ENCODE measurements at regions not wholly inside any gene's neighbourhood (a gene's known extent, or its start where the extent isn't known, plus 50 kb on each side); places are given as distances from the start of the nearest gene placed in this dataset.

DNA sequence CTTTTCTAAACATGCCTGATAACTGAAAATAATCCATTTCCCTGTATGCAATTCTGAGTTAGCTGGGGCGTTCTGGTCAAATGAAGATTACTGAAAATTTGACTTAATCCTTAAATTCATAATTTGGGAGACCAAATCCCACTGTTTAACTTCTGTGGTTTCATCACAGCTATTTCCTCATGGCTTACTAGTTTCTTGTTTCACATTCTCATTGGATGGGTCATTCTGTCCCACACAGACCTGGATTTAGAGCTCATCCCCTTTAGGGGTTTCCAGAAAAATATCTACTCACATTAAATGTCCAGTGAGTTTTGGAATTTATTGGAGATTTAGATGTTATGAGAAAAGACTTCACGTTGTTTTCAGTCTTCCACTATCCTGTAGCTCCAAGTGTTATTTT, 709.3 kb upstream of the KLHL1 start:
- 75 to 77% methylated on average over 2 of the region's 2 CpGs for WGBS, 2 donors (ENCODE audit: low coverage in 1 of 2)
- Histone ChIP-seq H3K36me3 (no peaks in the 10 kb centered on the region), H3K4me3 (no peak overlapping the region), H3K4me1 (no peaks in the 10 kb centered on the region), H3K9me3 (no peaks in the 10 kb centered on the region), H3K27me3 (no peaks in the 10 kb centered on the region), H3K27ac (no peak overlapping the region)
- DNase-seq, result no peak
- intact Hi-C loops (cut with DNase I; ENCODE audit: low total_unique reads) (no loop called here), in situ Hi-C loops (cut with MboI; ENCODE audit: low pct_ligation_motif_present in 1 of 4, low pct_unique_long_range_greater_than_20kb in 1 of 4, low sequenced_read_pairs in 3 of 4) (no loop called here)
- no peak for TF ChIP-seq POLR2AphosphoS5 (IDR thresholded peaks at IDR 0.05)
- no peak for TF ChIP-seq EP300 (IDR thresholded peaks at IDR 0.05; ENCODE audit: low read depth)

DNA sequence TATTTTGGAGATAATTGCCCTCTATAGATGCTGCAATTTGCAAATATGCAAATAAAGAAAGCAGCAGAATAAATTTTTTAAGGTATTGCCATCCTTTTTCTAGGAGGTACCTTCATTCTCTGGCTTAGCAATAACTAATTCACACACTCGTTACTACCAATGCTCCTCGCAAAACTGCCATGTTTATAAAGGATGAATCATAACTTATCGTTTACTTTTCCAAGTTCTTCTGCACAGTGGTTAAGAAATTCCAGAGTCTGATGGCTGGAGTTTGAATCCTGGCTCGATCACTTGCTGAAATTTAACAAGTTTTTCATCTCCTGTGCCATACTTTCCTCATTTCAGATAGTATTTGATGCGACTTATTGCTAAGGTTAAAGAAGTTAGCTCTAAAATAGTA, 708.6 kb upstream of the KLHL1 start:
- no peak for DNase-seq
- Histone ChIP-seq H3K27ac (no peak overlapping the region), H3K27me3 (no peaks in the 10 kb centered on the region), H3K36me3 (no peaks in the 10 kb centered on the region), H3K4me1 (no peaks in the 10 kb centered on the region), H3K9me3 (no peaks in the 10 kb centered on the region), H3K4me3 (no peak overlapping the region)
- intact Hi-C loops (cut with DNase I; ENCODE audit: low total_unique reads), result loop anchor here (1.0 kb wide), 1 partner anchor 7 kb away; no protein-coding TSS in a partner anchor
- WGBS, 2 donors (ENCODE audit: low coverage in 1 of 2), result 31 to 42% methylated on average over 5 of the region's 5 CpGs
- TF ChIP-seq, protein P1, sequence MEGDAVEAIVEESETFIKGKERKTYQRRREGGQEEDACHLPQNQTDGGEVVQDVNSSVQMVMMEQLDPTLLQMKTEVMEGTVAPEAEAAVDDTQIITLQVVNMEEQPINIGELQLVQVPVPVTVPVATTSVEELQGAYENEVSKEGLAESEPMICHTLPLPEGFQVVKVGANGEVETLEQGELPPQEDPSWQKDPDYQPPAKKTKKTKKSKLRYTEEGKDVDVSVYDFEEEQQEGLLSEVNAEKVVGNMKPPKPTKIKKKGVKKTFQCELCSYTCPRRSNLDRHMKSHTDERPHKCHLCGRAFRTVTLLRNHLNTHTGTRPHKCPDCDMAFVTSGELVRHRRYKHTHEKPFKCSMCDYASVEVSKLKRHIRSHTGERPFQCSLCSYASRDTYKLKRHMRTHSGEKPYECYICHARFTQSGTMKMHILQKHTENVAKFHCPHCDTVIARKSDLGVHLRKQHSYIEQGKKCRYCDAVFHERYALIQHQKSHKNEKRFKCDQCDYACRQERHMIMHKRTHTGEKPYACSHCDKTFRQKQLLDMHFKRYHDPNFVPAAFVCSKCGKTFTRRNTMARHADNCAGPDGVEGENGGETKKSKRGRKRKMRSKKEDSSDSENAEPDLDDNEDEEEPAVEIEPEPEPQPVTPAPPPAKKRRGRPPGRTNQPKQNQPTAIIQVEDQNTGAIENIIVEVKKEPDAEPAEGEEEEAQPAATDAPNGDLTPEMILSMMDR (IDR thresholded peaks at IDR 0.05), result no peak
- TF ChIP-seq EP300 (IDR thresholded peaks at IDR 0.05; ENCODE audit: low read depth), result no peak
- in situ Hi-C loops (cut with MboI; ENCODE audit: low pct_ligation_motif_present in 1 of 4, low pct_unique_long_range_greater_than_20kb in 1 of 4, low sequenced_read_pairs in 3 of 4), result no loop called here

DNA sequence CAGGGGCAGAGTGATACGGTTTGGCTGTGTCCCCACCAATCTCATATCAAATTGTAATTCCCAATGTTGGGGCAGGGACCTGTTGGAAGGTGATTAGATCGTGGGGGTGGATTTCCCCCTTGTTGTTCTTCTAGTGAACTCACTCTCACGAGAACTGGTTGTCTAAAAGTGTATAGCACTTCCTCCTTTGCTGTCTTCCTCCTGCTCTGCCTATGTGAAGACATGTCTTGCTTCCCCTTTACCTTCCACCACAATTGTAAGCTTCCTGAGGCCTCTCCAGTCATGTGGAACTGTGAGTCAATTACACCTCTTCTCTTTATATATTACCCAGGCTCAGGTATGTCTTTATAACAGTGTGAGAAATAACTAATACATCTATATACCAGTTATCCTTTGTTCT, 706.4 kb upstream of the KLHL1 start:
- intact Hi-C loops (cut with DNase I; ENCODE audit: low total_unique reads), result no loop called here

DNA sequence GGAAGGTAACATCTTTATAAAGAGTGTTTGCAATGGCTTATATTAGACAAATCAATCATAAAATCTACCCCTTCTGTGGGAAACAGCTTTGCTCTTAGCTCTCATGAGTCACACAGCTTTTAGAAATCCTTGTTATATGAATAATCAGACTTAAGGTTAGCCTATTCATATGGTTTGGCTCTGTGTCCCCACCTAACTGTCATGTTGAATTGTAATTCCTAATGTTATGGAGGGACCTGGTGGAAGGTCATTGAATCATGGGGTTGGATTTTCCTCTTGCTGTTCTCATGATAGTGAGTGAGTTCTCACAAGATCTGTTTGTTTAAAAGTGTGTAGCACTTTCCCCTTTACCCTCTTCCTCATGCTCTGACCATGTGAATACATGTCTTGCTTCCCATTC, 704.2 kb upstream of the KLHL1 start:
- intact Hi-C loops (cut with DNase I; ENCODE audit: low total_unique reads) (no loop called here), in situ Hi-C loops (cut with MboI; ENCODE audit: low pct_ligation_motif_present in 1 of 4, low pct_unique_long_range_greater_than_20kb in 1 of 4, low sequenced_read_pairs in 3 of 4) (no loop called here)
- no peak for DNase-seq
- Histone ChIP-seq H3K4me3 (no peak overlapping the region), H3K27me3 (no peaks in the 10 kb centered on the region), H3K27ac (no peak overlapping the region), H3K36me3 (no peaks in the 10 kb centered on the region), H3K4me1 (no peaks in the 10 kb centered on the region), H3K9me3 (no peaks in the 10 kb centered on the region)
- TF ChIP-seq POLR2AphosphoS5 (IDR thresholded peaks at IDR 0.05) (no peak), EP300 (IDR thresholded peaks at IDR 0.05; ENCODE audit: low read depth) (no peak), POLR2A (IDR thresholded peaks at IDR 0.05) (no peak)
- TF ChIP-seq, protein P1 (IDR thresholded peaks at IDR 0.05), result no peak

More for the DNA sequence above, 706.4 kb upstream of the KLHL1 start:
- H3K4me3 ChIP-seq, result no peak overlapping the region
- in situ Hi-C loops (cut with MboI; ENCODE audit: low pct_ligation_motif_present in 1 of 4, low pct_unique_long_range_greater_than_20kb in 1 of 4, low sequenced_read_pairs in 3 of 4), result no loop called here
- no peaks in the 10 kb centered on the region for H3K9me3 ChIP-seq
- no peak for DNase-seq
- TF ChIP-seq POLR2A (IDR thresholded peaks at IDR 0.05), result no peak
- no peak overlapping the region for H3K27ac ChIP-seq
- H3K4me1 ChIP-seq, result no peaks in the 10 kb centered on the region
- H3K36me3 ChIP-seq, result no peaks in the 10 kb centered on the region
- 71 to 73% methylated on average over 3 of the region's 3 CpGs for WGBS, 2 donors (ENCODE audit: low coverage in 1 of 2)
- H3K27me3 ChIP-seq, result no peaks in the 10 kb centered on the region

DNA sequence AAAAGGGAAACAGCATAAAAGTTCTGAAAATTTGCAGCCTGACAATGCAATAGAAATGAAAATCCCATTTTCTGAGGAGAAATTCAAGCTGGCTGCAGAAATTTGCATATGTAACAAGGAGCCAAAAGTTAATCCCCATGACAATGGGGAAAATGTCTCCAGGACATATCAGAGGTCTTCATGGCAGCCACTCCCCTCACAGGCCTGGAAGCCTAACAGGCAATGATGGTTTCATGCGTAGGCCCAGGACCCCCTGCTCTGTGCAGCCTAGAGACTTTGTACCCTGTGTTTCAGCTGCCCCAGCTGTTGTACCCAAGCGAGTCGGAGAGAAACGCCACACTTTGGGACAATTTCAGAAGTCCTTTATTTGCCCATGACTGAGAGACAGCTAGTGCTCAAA, 701.3 kb upstream of the KLHL1 start:
- DNase-seq, result no peak
- no peaks in the 10 kb centered on the region for H3K27me3 ChIP-seq
- no peaks in the 10 kb centered on the region for H3K4me1 ChIP-seq
- 90% methylated on average over 4 of the region's 4 CpGs; no CpG with 5 or more reads in 1 of the 2 donors for WGBS, 2 donors (ENCODE audit: low coverage in 1 of 2)
- intact Hi-C loops (cut with DNase I; ENCODE audit: low total_unique reads) (no loop called here), in situ Hi-C loops (cut with MboI; ENCODE audit: low pct_ligation_motif_present in 1 of 4, low pct_unique_long_range_greater_than_20kb in 1 of 4, low sequenced_read_pairs in 3 of 4) (no loop called here)
- no peak overlapping the region for H3K4me3 ChIP-seq
- H3K36me3 ChIP-seq, result no peaks in the 10 kb centered on the region
- H3K9me3 ChIP-seq, result no peaks in the 10 kb centered on the region
- no peak for TF ChIP-seq EP300 (IDR thresholded peaks at IDR 0.05; ENCODE audit: low read depth)
- TF ChIP-seq, protein P1 (IDR thresholded peaks at IDR 0.05), result no peak
- no peak for TF ChIP-seq POLR2AphosphoS5 (IDR thresholded peaks at IDR 0.05)
- no peak for TF ChIP-seq POLR2A (IDR thresholded peaks at IDR 0.05)
- H3K27ac ChIP-seq, result no peak overlapping the region
